Activated CD4-positive, alpha-beta T cell treated with anti-CD3 and anti-CD28 coated beads, Interleukin-2, amount 10 ng/mL, durations not matched to agents 7 days and 5 days (primary cell): ENCODE measurements at regions not wholly inside any gene's neighbourhood (a gene's known extent, or its start where the extent isn't known, plus 50 kb on each side); places are given as distances from the start of the nearest gene placed in this dataset.
A peak's percentile ranks its signal among the peaks of the same experiment; 100 is the strongest.

Experiments used
- CTCF ChIA-PET: fragments of 350-600 bp; sonication (Branson Sonifier 250); formaldehyde crosslinking; loops from one replicate; lab custom pipeline; 2021; ENCODE audit warnings: antibody characterized with exemption; lab: Charles Lee
- POLR2A ChIA-PET: fragments of 350-600 bp; sonication (Branson Sonifier 250); formaldehyde crosslinking; loops from one replicate; lab custom pipeline; 2021; ENCODE audit warnings: antibody characterized with exemption; lab: Charles Lee
- DNase-seq: peaks from one replicate; pipeline ENCODE4 v3.0.0-alpha.2; 2020
- H3K27ac Mint-ChIP-seq: one replicate; pipeline ENCODE4 v1.8.0; 2021; ENCODE audit warnings: mild to moderate bottlenecking, moderate library complexity, mixed read lengths
- H3K27me3 Mint-ChIP-seq: one replicate; pipeline ENCODE4 v1.8.0; 2021; ENCODE audit warnings: mixed read lengths
- H3K36me3 Mint-ChIP-seq: one replicate; pipeline ENCODE4 v1.8.0; 2021; ENCODE audit warnings: low read depth, mixed read lengths
- H3K4me1 Mint-ChIP-seq: one replicate; pipeline ENCODE4 v1.8.0; 2021; ENCODE audit warnings: mixed read lengths
- H3K4me3 Mint-ChIP-seq: one replicate; pipeline ENCODE4 v1.8.0; 2021; ENCODE audit warnings: mild to moderate bottlenecking, moderate library complexity, mixed read lengths
- H3K9me3 Mint-ChIP-seq: one replicate; pipeline ENCODE4 v1.8.0; 2021; ENCODE audit warnings: mixed read lengths

DNA sequence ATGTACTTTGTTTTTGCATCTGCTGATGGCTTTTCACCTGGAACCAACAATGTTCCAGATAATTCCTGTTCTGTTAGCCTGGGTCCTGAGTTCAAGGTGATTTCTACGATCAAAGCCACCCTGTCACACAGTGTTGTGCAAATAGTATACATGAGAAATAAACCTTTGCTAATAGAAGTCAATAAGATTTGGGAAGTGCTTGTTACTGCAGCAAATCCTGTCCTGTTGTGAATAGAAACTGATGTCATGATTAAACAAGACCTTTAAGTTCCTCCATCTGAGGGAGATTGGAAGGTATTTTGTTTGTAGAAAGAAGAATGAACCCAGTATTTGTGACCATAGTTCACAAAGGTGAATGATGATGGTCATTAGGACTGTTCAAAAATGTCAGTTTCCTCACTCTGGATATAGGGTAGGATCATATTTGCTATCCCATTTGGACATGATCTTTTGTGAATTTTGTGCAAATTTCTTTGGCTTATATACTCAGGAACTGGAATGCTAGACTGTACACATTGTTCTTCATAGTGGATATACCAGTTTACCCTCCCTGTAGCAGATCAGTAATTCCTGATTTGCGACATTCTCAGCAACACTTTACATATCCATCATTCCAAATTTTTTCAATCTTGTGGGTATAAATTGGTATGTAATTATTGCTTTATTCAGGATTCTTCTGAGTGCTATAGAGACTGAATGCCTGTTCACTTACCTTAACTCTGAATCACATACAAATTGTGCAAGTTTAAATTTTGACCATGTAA lies 428.5 kb downstream of the METTL15 start:
- H3K4me3 Mint-ChIP-seq = no peak overlapping the region
- H3K4me1 Mint-ChIP-seq = no peaks in the 10 kb centered on the region
- no peaks in the 10 kb centered on the region for H3K9me3 Mint-ChIP-seq

DNA sequence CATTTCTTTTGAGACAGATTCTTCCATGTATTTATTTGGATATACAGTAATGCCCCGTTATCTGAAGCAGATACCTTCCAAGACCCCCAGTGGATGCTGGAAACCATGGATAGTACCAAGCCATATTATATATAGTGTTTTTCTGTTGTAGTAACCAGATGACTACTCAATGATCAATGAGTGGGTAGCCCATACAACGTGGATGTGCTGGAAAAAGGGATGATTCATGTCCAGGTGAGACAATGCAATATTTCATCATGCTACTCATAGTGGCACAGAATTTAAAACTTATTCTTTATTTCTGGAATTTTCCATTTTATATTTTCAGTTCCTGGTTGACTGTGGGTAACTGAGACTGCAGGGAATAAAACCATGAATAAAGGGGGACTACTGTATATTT lies 427.5 kb downstream of the METTL15 start:
- H3K27me3 Mint-ChIP-seq = no peaks in the 10 kb centered on the region
- H3K4me3 Mint-ChIP-seq = no peak overlapping the region
- H3K36me3 Mint-ChIP-seq = no peaks in the 10 kb centered on the region
- H3K27ac Mint-ChIP-seq = no peak overlapping the region
- ChIA-PET CTCF (no interaction called here), POLR2A (no interaction called here)
- no peaks in the 10 kb centered on the region for H3K4me1 Mint-ChIP-seq
- no peak for DNase-seq
- no peaks in the 10 kb centered on the region for H3K9me3 Mint-ChIP-seq

More for the DNA sequence above, 428.5 kb downstream of the METTL15 start:
- Mint-ChIP-seq H3K36me3 (no peaks in the 10 kb centered on the region), H3K27ac (no peak overlapping the region), H3K27me3 (no peaks in the 10 kb centered on the region)
- ChIA-PET CTCF (no interaction called here), POLR2A (no interaction called here)
- no peak for DNase-seq

DNA sequence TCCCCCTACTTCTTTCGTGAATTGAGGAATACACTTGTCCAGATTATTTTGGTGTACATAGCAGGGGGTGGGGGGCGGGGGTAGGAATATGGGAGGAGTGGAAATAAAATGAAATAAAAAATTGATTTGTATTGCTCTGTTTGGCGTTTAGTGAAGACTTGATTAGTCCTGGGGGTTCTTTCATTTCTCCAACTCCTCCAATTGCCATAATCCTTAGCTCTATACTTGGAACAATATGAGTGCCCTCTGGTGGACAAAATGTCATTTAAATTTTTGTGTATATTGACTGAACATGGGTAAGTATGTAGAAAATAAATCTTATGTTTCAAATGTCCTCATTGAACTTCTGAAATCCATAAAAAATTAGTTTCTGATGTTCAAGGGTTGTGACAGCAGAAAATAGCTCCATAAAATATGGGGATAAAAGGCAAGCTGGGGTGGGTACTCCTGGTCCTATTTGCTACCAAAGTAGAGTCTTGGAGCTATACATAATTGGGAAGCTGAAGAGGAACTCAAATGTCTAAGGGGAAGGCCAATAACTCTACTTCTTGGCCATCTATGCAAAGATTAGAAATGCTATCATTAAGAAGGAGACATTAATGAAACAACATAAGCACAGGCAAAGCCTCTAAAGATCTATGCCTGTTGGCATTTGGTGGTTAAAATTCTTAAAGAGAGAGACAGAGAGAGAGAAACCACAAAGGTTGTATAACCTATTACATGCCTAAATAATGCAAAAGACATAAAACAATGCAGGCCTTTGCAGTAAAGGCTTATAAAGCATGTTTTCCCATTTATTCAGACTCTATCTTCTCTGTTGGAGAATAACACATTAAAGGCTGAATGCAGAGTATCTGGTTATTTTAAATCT lies 421.6 kb downstream of the METTL15 start:
- Mint-ChIP-seq H3K9me3 (peaks cover 12% of the 10 kb centered on the region), H3K27ac (no peak overlapping the region), H3K4me3 (no peak overlapping the region), H3K4me1 (no peaks in the 10 kb centered on the region), H3K27me3 (no peaks in the 10 kb centered on the region), H3K36me3 (no peaks in the 10 kb centered on the region)
- DNase-seq = peak; percentile 7
- ChIA-PET POLR2A (no interaction called here), CTCF (interaction anchor here (1.9 kb wide), 1 partner anchor 831 kb away, joined by 7 read pairs; no protein-coding TSS in a partner anchor)

DNA sequence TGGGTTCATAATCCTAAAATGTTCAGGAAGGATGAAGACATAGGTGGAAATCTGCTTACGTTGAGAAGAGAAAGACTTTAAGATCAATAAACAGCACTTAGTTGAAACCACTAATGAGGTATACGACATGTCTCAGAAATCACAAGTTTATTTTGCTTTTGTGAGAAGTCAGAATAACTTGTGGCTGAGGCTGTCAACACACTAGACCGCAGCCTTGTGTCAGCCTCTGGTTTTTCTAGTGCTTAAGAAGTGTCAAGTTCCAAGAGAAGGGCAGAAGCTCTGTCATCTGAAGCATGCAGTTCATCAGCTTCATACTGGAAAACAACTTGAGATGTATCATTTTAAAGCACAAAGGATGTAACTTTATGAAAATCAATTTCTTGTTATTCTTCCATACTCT lies 420.9 kb downstream of the METTL15 start:
- Mint-ChIP-seq H3K27ac (no peak overlapping the region), H3K36me3 (no peaks in the 10 kb centered on the region), H3K4me3 (no peak overlapping the region), H3K4me1 (no peaks in the 10 kb centered on the region), H3K27me3 (no peaks in the 10 kb centered on the region), H3K9me3 (peaks cover 15% of the 10 kb centered on the region)
- CTCF ChIA-PET = no interaction called here
- no peak for DNase-seq
- POLR2A ChIA-PET = no interaction called here

DNA sequence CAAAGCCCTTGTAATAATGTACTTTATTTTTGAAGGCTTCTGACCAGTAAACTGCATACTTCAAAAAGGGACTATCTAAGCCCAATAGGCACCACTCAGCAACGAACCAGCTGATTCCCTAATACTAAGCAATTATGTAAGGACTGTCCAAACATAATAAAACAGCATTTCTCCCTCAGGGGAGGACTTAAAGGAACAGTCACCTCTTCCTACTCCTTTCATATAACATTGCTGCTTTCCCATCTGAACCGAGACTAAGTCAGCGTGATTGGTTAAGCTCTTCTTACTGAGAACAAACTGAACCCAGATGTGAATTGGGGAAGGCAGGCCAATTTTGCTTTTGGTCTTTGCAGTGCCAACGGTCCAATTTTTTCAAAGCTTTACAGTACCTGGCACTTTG lies 420.0 kb downstream of the METTL15 start:
- DNase-seq = no peak
- no peaks in the 10 kb centered on the region for H3K4me1 Mint-ChIP-seq
- ChIA-PET POLR2A (no interaction called here), CTCF (no interaction called here)
- no peak overlapping the region for H3K4me3 Mint-ChIP-seq
- no peaks in the 10 kb centered on the region for H3K36me3 Mint-ChIP-seq
- H3K27me3 Mint-ChIP-seq = no peaks in the 10 kb centered on the region
- peaks cover 18% of the 10 kb centered on the region for H3K9me3 Mint-ChIP-seq
- no peak overlapping the region for H3K27ac Mint-ChIP-seq

DNA sequence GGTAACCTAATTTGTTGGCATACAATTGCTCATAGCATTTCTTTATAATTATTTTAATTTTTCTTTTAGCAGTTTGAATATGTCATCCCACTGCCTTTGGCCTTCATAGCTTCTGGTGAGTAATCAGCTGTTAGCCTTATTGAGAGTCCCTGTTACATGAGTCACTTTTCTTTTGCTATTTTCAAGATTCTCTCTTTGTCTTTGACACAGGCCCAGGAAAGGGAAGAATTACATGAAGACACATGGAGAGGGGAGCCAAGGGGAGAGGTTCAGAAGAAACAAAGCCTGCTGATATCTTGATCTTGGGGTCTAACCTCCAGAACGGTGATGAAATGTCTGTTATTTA lies 418.2 kb downstream of the METTL15 start:
- Mint-ChIP-seq H3K27me3 (no peaks in the 10 kb centered on the region), H3K27ac (no peak overlapping the region), H3K4me3 (no peak overlapping the region), H3K9me3 (peaks cover 18% of the 10 kb centered on the region), H3K4me1 (no peaks in the 10 kb centered on the region), H3K36me3 (no peaks in the 10 kb centered on the region)
- POLR2A ChIA-PET = no interaction called here
- no peak for DNase-seq
- CTCF ChIA-PET = interaction anchor here (0.5 to 1.2 kb wide), 2 partner anchors 828 to 1711 kb away, joined by 3 read pairs; no protein-coding TSS in a partner anchor

DNA sequence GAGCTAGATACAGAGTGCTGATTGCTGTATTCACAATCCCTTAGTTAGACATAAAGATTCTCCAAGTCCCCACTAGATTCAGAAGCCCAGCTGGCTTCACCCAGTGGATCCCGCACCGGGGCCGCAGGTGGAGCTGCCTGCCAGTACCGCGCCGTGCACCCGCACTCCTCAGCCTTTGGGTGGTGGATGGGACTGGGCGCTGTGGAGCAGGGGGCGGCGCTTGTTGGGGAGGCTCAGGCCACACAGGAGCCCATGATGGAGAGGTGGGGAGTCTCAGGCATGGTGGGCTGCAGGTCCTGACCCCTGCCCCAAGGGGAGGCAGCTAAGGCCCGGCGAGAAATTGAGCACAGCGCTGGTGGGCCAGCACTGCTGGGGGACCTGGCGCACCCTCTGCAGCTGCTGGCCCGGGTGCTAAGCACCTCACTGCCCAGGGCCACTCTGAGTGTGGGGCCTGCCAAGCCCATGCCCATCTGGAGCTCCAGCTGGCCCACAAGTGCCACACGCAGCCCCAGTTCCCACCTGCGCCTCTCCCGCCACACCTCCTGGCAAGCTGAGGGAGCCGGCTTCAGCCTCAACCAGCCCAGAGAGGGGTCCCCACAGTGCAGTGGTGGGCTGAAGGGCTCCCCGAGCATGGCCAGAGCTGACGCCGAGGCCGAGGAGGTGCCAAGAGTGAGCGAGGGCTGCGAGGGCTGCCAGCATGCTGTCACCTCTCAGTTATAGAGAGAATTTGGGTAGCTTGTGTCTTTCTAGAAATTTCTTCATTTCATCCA lies 417.6 kb downstream of the METTL15 start:
- Mint-ChIP-seq H3K27ac (no peak overlapping the region), H3K4me1 (no peaks in the 10 kb centered on the region), H3K4me3 (no peak overlapping the region), H3K36me3 (no peaks in the 10 kb centered on the region), H3K27me3 (no peaks in the 10 kb centered on the region), H3K9me3 (peaks cover 18% of the 10 kb centered on the region)
- CTCF ChIA-PET = interaction anchor here (0.5 kb wide), 1 partner anchor 1711 kb away, joined by 3 read pairs; no protein-coding TSS in a partner anchor
- POLR2A ChIA-PET = no interaction called here
- DNase-seq = no peak

DNA sequence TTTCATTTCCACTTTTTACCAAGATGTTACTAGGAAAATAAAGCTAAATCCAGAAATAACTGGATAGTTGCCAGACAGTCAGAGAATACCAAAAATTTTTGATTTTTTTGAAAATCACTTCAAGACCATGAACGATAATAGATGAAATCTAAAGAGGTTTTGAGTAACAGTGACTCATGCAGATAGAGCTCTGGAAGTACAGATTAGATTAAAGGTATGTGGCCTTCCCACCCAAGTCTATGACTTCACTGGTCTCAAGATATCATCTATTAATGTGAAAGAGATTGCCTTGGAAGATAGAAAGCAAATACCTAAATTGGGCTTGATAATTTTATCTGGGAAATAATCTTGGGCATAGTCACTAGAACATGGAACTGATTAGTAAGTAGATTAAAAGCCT lies 415.9 kb downstream of the METTL15 start:
- ChIA-PET POLR2A (no interaction called here), CTCF (no interaction called here)
- Mint-ChIP-seq H3K36me3 (no peaks in the 10 kb centered on the region), H3K27ac (no peak overlapping the region), H3K4me1 (no peaks in the 10 kb centered on the region), H3K9me3 (peaks cover 18% of the 10 kb centered on the region), H3K4me3 (no peak overlapping the region), H3K27me3 (no peaks in the 10 kb centered on the region)
- no peak for DNase-seq

DNA sequence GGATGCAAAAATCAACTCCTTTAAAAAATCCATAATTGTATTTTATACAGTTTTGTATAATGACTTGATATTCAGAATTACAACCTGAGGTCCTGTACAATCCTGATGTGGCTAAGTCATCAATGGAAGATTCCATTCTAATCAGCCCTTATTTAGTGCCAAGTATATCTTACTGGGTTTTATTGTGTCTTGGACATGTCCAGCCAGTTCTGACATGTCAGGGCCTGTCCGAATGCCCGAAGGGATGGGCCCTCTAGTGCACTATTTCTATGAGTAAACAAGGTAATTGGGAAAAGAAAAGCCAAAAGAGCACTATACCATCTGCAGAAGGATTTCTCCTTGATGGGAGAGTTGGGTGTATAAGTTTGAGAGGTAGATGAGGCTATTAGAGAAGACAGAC lies 412.9 kb downstream of the METTL15 start:
- no peaks in the 10 kb centered on the region for H3K4me1 Mint-ChIP-seq
- DNase-seq = no peak
- H3K36me3 Mint-ChIP-seq = no peaks in the 10 kb centered on the region
- H3K4me3 Mint-ChIP-seq = no peak overlapping the region
- H3K9me3 Mint-ChIP-seq = peaks cover 11% of the 10 kb centered on the region
- ChIA-PET CTCF (no interaction called here), POLR2A (no interaction called here)
- H3K27ac Mint-ChIP-seq = no peak overlapping the region
- no peaks in the 10 kb centered on the region for H3K27me3 Mint-ChIP-seq

DNA sequence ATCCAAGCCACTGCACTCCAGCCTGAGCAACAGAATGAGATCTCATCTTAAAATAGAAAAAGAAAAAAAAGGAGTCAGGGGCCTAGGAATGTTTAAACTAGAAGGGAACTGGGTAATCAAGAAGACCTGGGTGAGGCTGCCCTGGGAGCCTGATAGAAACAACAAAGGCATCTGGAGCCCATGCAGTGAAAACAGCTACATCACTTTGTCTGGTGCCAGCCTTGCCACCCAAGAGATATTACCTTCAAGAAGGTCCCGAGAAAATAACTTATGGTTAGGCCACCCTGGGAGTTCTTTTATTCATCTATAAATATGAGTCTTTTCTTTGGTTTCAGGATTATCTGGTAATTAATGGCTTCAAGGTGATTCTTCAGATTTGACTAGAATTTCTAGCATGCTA lies 412.1 kb downstream of the METTL15 start:
- H3K36me3 Mint-ChIP-seq = no peaks in the 10 kb centered on the region
- ChIA-PET POLR2A (no interaction called here), CTCF (no interaction called here)
- no peak overlapping the region for H3K4me3 Mint-ChIP-seq
- no peaks in the 10 kb centered on the region for H3K27me3 Mint-ChIP-seq
- H3K27ac Mint-ChIP-seq = no peak overlapping the region
- no peaks in the 10 kb centered on the region for H3K4me1 Mint-ChIP-seq
- no peak for DNase-seq
- H3K9me3 Mint-ChIP-seq = peaks cover 7% of the 10 kb centered on the region

DNA sequence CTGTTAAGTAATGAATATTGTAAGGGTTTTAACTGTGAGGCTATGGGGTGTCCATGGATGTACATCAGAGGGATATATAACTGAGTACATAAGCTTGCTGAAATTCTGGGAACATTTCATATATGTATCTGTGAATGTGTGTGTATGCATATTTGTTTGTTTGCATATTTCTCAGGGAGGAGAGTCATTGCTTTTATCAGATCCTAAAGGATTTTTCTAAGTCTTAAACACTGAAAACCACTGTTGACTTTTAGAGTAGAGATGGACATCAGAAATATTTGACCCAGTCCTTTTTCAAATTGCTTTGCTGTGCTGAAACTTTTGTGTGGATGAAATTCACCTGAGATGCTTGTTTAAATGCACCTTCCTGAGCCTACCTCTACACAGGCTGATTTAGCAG lies 410.6 kb downstream of the METTL15 start:
- POLR2A ChIA-PET = no interaction called here
- H3K36me3 Mint-ChIP-seq = no peaks in the 10 kb centered on the region
- DNase-seq = no peak
- no peaks in the 10 kb centered on the region for H3K4me1 Mint-ChIP-seq
- no peaks in the 10 kb centered on the region for H3K27me3 Mint-ChIP-seq
- H3K9me3 Mint-ChIP-seq = peaks cover 2% of the 10 kb centered on the region
- CTCF ChIA-PET = no interaction called here
- no peak overlapping the region for H3K4me3 Mint-ChIP-seq
- H3K27ac Mint-ChIP-seq = no peak overlapping the region

DNA sequence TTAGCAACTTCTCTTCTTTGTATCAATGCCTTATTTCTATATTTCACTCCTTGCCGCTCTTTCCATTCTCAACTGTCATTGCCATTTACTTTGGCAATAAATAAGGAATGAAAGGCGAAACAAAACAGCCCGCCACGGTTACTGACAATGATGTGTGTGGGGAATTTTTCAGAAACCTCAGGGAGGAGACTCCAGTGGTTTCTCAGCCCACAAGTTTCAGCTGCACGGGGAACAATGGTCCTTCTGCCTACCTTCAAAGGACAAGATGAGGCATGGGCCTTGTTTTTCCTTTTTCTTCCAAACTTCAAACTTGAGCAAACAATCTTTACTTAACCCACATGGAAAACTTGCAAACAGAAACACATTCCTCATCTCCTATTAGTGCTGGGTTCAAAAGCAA lies 409.4 kb downstream of the METTL15 start:
- no peak overlapping the region for H3K4me3 Mint-ChIP-seq
- peaks cover 2% of the 10 kb centered on the region for H3K9me3 Mint-ChIP-seq
- DNase-seq = no peak
- no peak overlapping the region for H3K27ac Mint-ChIP-seq
- POLR2A ChIA-PET = no interaction called here
- no peaks in the 10 kb centered on the region for H3K4me1 Mint-ChIP-seq
- no peaks in the 10 kb centered on the region for H3K27me3 Mint-ChIP-seq
- CTCF ChIA-PET = no interaction called here
- H3K36me3 Mint-ChIP-seq = no peaks in the 10 kb centered on the region

DNA sequence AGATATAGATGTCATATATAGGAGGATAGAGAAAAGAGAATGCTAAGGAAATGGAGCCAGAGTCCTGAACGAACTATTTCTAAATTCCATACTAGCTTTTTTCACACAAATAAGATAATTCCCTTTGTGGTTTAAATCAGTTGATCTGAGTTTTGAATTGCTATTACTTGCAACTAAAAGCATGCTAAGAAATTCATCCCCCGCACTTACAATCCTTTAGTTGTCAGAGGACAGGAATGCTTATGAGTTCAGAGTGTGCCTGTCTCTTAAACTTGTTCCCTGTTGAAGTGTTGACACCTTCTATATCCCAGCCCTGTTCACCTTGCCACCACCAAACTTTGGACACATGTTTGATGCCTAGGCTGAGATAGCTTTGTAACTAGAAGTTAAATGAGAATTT lies 406.2 kb downstream of the METTL15 start:
- no peak for DNase-seq
- POLR2A ChIA-PET = no interaction called here
- Mint-ChIP-seq H3K27ac (no peak overlapping the region), H3K9me3 (peaks cover 2% of the 10 kb centered on the region), H3K4me3 (no peak overlapping the region), H3K36me3 (no peaks in the 10 kb centered on the region), H3K4me1 (no peaks in the 10 kb centered on the region), H3K27me3 (no peaks in the 10 kb centered on the region)
- CTCF ChIA-PET = no interaction called here
